Naive thymus-derived CD4-positive, alpha-beta T cell (primary cell): ENCODE measurements at regions not wholly inside any gene's neighbourhood (a gene's known extent, or its start where the extent isn't known, plus 50 kb on each side); places are given as distances from the start of the nearest gene placed in this dataset.

Experiments
- ATAC-seq: fragments of 150-1000 bp; cut with Tn5 transposase; 2 replicates; pipeline ENCODE4 v1.10.0; 2021; ENCODE audit warnings: mild to moderate bottlenecking, moderate library complexity
- CTCF ChIA-PET: fragments of 350-600 bp; sonication (Branson Sonifier 250); formaldehyde crosslinking; loops from one replicate; lab custom pipeline; 2021; ENCODE audit warnings: antibody characterized with exemption; lab: Charles Lee
- POLR2A ChIA-PET: fragments of 350-600 bp; sonication (Branson Sonifier 250); formaldehyde crosslinking; loops from one replicate; lab custom pipeline; 2021; ENCODE audit warnings: antibody characterized with exemption, inconsistent platforms; lab: Charles Lee
- DNase-seq, 9 donors: peaks; one replicate each; pipeline versions ENCODE4 v3.0.0 to v3.0.0-alpha.2; 2020 to 2022; ENCODE audit warnings: mixed read lengths in 1 of 9
- H3K27ac ChIP-seq: one replicate; pipeline ENCODE4 v1.7.0; 2013; ENCODE audit warnings: mild to moderate bottlenecking, low read depth, low read length, moderate library complexity
- H3K27me3 ChIP-seq, 2 donors: one replicate each; pipeline ENCODE4 v1.7.0; 2013; ENCODE audit warnings: low read length in 2 of 2, mild to moderate bottlenecking in 2 of 2, moderate library complexity in 2 of 2; ENCODE audit not compliant: control insufficient read depth in 2 of 2, insufficient read depth in 2 of 2
- H3K36me3 ChIP-seq, 3 experiments: 1 replicate in 2 of 3; 2 replicates in 1 of 3; pipeline ENCODE4 v1.7.0; 2013; ENCODE audit warnings: low read length in 3 of 3, mild to moderate bottlenecking in 3 of 3, moderate library complexity in 1 of 3; ENCODE audit not compliant: insufficient read depth in 3 of 3, control insufficient read depth in 2 of 3
- H3K4me1 ChIP-seq, 2 donors: one replicate each; pipeline ENCODE4 v1.7.0; 2013; ENCODE audit warnings: low read length in 2 of 2, mild to moderate bottlenecking in 2 of 2, moderate library complexity in 1 of 2; ENCODE audit not compliant: control insufficient read depth in 2 of 2, insufficient read depth in 2 of 2
- H3K4me3 ChIP-seq: 2 replicates; pipeline ENCODE4 v1.7.0; 2013; ENCODE audit warnings: mild to moderate bottlenecking, low read length
- H3K9me3 ChIP-seq, 3 experiments: 1 replicate in 2 of 3; 2 replicates in 1 of 3; pipeline ENCODE4 v1.7.0; 2013; ENCODE audit warnings: low read length in 3 of 3; ENCODE audit not compliant: control insufficient read depth in 2 of 3
- H3K27ac Mint-ChIP-seq, 9 donors: one replicate each; pipeline ENCODE4 v1.8.0; 2020 to 2022; ENCODE audit warnings: mixed read lengths in 9 of 9, mild to moderate bottlenecking in 8 of 9, moderate library complexity in 5 of 9, inconsistent platforms in 2 of 9
- H3K27me3 Mint-ChIP-seq, 5 donors: one replicate each; pipeline ENCODE4 v1.8.0; 2021 to 2022; ENCODE audit warnings: mixed read lengths in 5 of 5, mild to moderate bottlenecking in 1 of 5
- H3K36me3 Mint-ChIP-seq, 5 donors: one replicate each; pipeline ENCODE4 v1.8.0; 2020 to 2022; ENCODE audit warnings: mixed read lengths in 5 of 5, mild to moderate bottlenecking in 3 of 5, inconsistent platforms in 1 of 5
- H3K4me1 Mint-ChIP-seq, 7 donors: one replicate each; pipeline ENCODE4 v1.8.0; 2020 to 2022; ENCODE audit warnings: mixed read lengths in 7 of 7, mild to moderate bottlenecking in 3 of 7, inconsistent platforms in 1 of 7
- H3K4me3 Mint-ChIP-seq, 10 donors: one replicate each; pipeline ENCODE4 v1.8.0; 2020 to 2022; ENCODE audit warnings: mild to moderate bottlenecking in 10 of 10, mixed read lengths in 10 of 10, moderate library complexity in 6 of 10, inconsistent platforms in 2 of 10
- H3K9me3 Mint-ChIP-seq, 11 donors: one replicate each; pipeline ENCODE4 v1.8.0; 2020 to 2022; ENCODE audit warnings: mixed read lengths in 11 of 11, mild to moderate bottlenecking in 4 of 11, inconsistent platforms in 1 of 11, moderate library complexity in 1 of 11
- intact Hi-C, 2 donors: fragments of 100-400 bp; cut with micrococcal nuclease; formaldehyde crosslinking; loops; one replicate each; pipeline ENCODE4 v1.15.1; 2023

DNA sequence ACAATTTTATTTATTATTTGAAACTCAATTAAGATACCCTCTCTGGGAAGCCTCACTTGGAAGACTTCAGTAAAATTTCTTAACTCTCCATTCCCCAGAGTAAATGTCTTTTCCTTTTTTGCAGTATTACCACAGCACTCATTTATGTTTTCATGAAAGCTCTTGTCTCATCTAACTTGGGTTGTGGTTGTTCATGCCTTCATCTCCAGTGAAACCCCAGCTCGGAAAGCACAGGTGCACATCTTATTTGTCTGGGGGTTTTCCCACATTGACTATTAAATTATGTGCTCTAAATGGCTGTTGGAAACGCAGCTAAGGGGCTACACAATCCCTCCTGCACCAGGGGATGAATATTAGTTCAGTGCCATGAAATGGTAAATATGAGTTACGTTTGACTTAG is 954.2 kb upstream of the RAG2 start:
- intact Hi-C loops, result no loop called here
- Histone ChIP-seq H3K36me3 (no peaks in the 10 kb centered on the region), H3K9me3 (no peaks in the 10 kb centered on the region), H3K4me3 (no peak overlapping the region), H3K27ac (no peak overlapping the region), H3K27me3 (no peaks in the 10 kb centered on the region), H3K4me1 (no peaks in the 10 kb centered on the region)
- CTCF ChIA-PET, result no interaction called here
- ATAC-seq, result no peak
- POLR2A ChIA-PET, result no interaction called here
- H3K4me1 Mint-ChIP-seq, result no peaks in the 10 kb centered on the region
- no peak overlapping the region for H3K4me3 Mint-ChIP-seq
- no peak for DNase-seq
- H3K9me3 Mint-ChIP-seq, result peaks cover 0 to 10% (median 2%) of the 10 kb centered on the region in 11 donors
- no peak overlapping the region for H3K27ac Mint-ChIP-seq
- no peaks in the 10 kb centered on the region for H3K27me3 Mint-ChIP-seq
- no peaks in the 10 kb centered on the region for H3K36me3 Mint-ChIP-seq

DNA sequence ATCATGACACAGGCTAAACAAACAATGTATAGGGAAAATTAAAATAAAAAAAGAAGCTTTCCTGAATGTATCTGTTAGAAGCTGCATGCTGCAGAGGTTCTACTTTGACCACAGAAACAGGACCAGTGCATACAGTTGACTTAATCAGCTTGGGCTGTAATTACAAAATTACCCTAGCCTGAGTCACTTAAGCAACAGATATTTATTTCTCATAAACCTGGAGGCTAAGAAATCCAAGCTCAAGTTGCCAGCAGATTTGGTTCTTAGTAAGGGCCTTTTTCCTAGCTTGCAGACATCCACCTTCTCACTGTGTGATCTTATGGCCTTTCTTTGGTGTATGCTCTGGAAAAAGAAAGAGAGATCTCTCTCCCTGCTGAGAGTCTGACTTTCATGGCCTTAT is 946.5 kb upstream of the RAG2 start:
- no peaks in the 10 kb centered on the region for H3K36me3 Mint-ChIP-seq
- ChIA-PET POLR2A (no interaction called here), CTCF (no interaction called here)
- intact Hi-C loops, result no loop called here
- no peak overlapping the region for H3K4me3 ChIP-seq
- no peaks in the 10 kb centered on the region for H3K27me3 ChIP-seq
- peaks cover 0 to 27% (median 7%) of the 10 kb centered on the region in 11 donors for H3K9me3 Mint-ChIP-seq
- H3K27ac ChIP-seq, result no peak overlapping the region
- no peaks in the 10 kb centered on the region for H3K4me1 ChIP-seq
- ATAC-seq (no peak), DNase-seq (no peak)
- no peaks in the 10 kb centered on the region for H3K4me1 Mint-ChIP-seq
- H3K27me3 Mint-ChIP-seq, result no peaks in the 10 kb centered on the region
- no peak overlapping the region for H3K27ac Mint-ChIP-seq
- no peaks in the 10 kb centered on the region for H3K9me3 ChIP-seq
- H3K36me3 ChIP-seq, result no peaks in the 10 kb centered on the region
- H3K4me3 Mint-ChIP-seq, result no peak overlapping the region

DNA sequence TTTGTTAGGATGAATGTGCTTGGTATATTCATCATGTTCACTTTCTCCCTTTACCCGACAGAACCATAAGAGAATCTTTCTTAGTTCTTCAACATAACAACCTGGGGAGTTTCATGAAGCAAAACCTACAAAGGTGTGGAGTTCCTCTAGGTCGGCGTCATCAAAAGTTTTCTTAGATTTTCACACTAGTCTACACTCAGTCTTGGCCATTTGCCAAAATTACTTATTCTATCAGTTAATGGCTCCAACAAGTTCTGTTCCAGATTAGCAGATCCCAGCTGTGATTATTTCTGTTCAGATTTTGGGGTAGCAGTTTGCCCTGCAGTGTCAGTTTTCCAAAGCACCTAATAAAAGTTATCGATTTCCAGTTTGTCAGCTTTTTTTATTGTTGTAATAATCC is 935.8 kb upstream of the RAG2 start:
- ATAC-seq, result no peak
- Histone ChIP-seq H3K27ac (no peak overlapping the region), H3K4me1 (no peaks in the 10 kb centered on the region), H3K36me3 (no peaks in the 10 kb centered on the region), H3K9me3 (peaks cover 0 to 7% (median 0%) of the 10 kb centered on the region in 3 experiments), H3K27me3 (no peaks in the 10 kb centered on the region), H3K4me3 (no peak overlapping the region)
- DNase-seq, result no peak
- intact Hi-C loops, result no loop called here
- no peak overlapping the region for H3K4me3 Mint-ChIP-seq
- H3K9me3 Mint-ChIP-seq, result peaks cover 6 to 29% (median 12%) of the 10 kb centered on the region in 11 donors
- H3K36me3 Mint-ChIP-seq, result peaks cover 0 to 5% (median 0%) of the 10 kb centered on the region in 5 donors
- ChIA-PET CTCF (no interaction called here), POLR2A (no interaction called here)
- no peaks in the 10 kb centered on the region for H3K27me3 Mint-ChIP-seq
- no peaks in the 10 kb centered on the region for H3K4me1 Mint-ChIP-seq
- H3K27ac Mint-ChIP-seq, result no peak overlapping the region

DNA sequence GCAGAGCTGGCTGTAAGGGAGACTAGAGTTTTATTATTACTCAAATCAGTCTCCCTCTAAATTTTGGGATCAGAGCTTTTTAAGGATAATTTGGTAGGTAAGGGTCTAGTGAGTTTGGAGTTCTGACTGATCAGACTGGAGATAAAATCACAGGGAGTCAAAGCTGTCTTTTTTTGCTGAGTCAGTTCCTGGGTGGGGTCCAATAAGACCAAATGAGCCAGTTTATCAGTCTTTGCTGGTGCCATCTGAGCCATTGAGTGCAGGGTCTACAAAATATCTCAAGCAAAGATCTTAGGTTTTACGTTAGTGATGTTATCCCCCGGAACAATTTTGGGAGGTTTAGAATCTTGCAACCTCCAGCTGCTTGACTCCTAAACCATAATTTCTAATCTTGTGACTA is 935.1 kb upstream of the RAG2 start:
- Mint-ChIP-seq H3K9me3 (peaks cover 6 to 34% (median 12%) of the 10 kb centered on the region in 11 donors), H3K36me3 (peaks cover 0 to 5% (median 0%) of the 10 kb centered on the region in 5 donors), H3K27me3 (no peaks in the 10 kb centered on the region), H3K27ac (no peak overlapping the region), H3K4me3 (no peak overlapping the region), H3K4me1 (no peaks in the 10 kb centered on the region)
- intact Hi-C loops, result no loop called here
- no peak for DNase-seq
- no peak for ATAC-seq
- Histone ChIP-seq H3K36me3 (no peaks in the 10 kb centered on the region), H3K27me3 (no peaks in the 10 kb centered on the region), H3K4me1 (no peaks in the 10 kb centered on the region), H3K4me3 (no peak overlapping the region), H3K27ac (no peak overlapping the region), H3K9me3 (peaks cover 0 to 8% (median 0%) of the 10 kb centered on the region in 3 experiments)
- ChIA-PET CTCF (no interaction called here), POLR2A (no interaction called here)

DNA sequence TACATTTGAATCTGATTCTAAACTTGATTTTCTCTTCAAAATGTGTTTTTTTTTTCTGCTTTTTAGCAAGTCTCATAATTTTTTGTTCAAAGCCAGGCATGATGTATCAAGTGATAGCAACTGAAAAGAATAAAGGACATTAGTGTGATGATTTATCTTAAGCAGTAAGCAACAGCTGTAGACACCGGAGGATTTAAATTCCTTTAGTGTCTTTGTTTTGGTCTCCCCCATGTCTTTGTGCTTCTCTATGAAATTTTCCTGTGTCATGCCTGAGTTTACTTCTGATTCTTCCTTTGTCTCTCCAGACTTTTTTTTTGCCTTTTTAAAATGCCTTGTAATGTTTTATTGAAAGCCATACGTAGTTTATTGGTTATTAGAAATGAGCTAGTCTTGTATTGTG is 934.2 kb upstream of the RAG2 start:
- H3K4me1 Mint-ChIP-seq, result no peaks in the 10 kb centered on the region
- H3K36me3 Mint-ChIP-seq, result peaks cover 0 to 5% (median 0%) of the 10 kb centered on the region in 5 donors
- peaks cover 0 to 8% (median 0%) of the 10 kb centered on the region in 3 experiments for H3K9me3 ChIP-seq
- no peak for ATAC-seq
- H3K27ac ChIP-seq, result no peak overlapping the region
- ChIA-PET CTCF (no interaction called here), POLR2A (no interaction called here)
- no peak overlapping the region for H3K4me3 Mint-ChIP-seq
- intact Hi-C loops, result no loop called here
- no peak overlapping the region for H3K4me3 ChIP-seq
- no peaks in the 10 kb centered on the region for H3K27me3 ChIP-seq
- H3K27me3 Mint-ChIP-seq, result no peaks in the 10 kb centered on the region
- no peaks in the 10 kb centered on the region for H3K36me3 ChIP-seq
- H3K27ac Mint-ChIP-seq, result no peak overlapping the region
- H3K4me1 ChIP-seq, result no peaks in the 10 kb centered on the region
- no peak for DNase-seq
- peaks cover 6 to 36% (median 12%) of the 10 kb centered on the region in 11 donors for H3K9me3 Mint-ChIP-seq

DNA sequence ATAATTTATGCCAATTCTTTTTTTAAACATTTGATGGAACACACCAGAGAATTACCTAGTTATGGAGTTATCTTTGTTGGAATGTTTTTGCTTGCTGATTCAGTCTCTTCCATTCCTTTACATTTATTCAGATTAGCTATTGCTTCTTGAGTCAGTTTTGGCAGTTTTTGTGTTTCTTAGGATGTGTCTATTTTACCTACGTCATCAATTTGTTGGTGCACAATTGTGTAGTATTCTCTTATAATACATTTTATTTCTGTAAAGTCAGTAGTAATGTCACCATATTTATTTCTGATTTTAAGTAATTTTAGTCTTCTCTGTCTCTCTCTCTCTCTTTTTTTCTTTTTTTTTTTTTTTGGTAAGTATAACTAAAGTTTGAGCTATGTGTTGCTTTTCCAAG is 929.5 kb upstream of the RAG2 start:
- Mint-ChIP-seq H3K27me3 (no peaks in the 10 kb centered on the region), H3K36me3 (peaks cover 0 to 2% (median 0%) of the 10 kb centered on the region in 5 donors), H3K4me3 (no peak overlapping the region), H3K27ac (no peak overlapping the region), H3K4me1 (no peaks in the 10 kb centered on the region), H3K9me3 (peaks cover 7 to 31% (median 16%) of the 10 kb centered on the region in 11 donors)
- CTCF ChIA-PET, result no interaction called here
- Histone ChIP-seq H3K27me3 (no peaks in the 10 kb centered on the region), H3K4me1 (no peaks in the 10 kb centered on the region), H3K36me3 (no peaks in the 10 kb centered on the region), H3K27ac (no peak overlapping the region), H3K4me3 (no peak overlapping the region), H3K9me3 (peaks cover 0 to 8% (median 0%) of the 10 kb centered on the region in 3 experiments)
- DNase-seq, result no peak
- ATAC-seq, result no peak
- POLR2A ChIA-PET, result no interaction called here
- intact Hi-C loops, result no loop called here

DNA sequence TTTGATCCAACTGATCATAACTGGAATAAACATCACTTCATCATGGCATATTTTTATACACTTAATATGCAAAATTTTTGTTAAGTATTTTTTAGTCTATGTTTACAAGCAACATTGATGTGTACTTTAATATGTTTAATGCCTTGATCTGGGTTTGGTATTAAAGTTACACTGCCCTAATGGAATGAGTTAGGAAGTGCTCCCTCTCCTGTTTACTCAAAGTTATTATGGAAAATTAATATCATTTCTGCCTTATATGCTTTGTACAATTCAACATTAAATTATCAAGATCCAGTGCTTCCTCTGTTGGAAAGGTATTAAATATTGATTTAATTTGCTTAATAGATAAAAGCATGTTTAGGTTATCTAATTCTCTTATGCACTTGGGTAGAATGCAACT is 927.3 kb upstream of the RAG2 start:
- Histone ChIP-seq H3K9me3 (peaks cover 0 to 8% (median 0%) of the 10 kb centered on the region in 3 experiments), H3K27ac (no peak overlapping the region), H3K4me3 (no peak overlapping the region), H3K27me3 (no peaks in the 10 kb centered on the region), H3K36me3 (no peaks in the 10 kb centered on the region), H3K4me1 (no peaks in the 10 kb centered on the region)
- ATAC-seq, result no peak
- ChIA-PET POLR2A (no interaction called here), CTCF (no interaction called here)
- no peaks in the 10 kb centered on the region for H3K4me1 Mint-ChIP-seq
- no peak overlapping the region for H3K4me3 Mint-ChIP-seq
- no peak for DNase-seq
- no peaks in the 10 kb centered on the region for H3K27me3 Mint-ChIP-seq
- H3K36me3 Mint-ChIP-seq, result no peaks in the 10 kb centered on the region
- H3K27ac Mint-ChIP-seq, result no peak overlapping the region
- intact Hi-C loops, result no loop called here
- peaks cover 5 to 35% (median 17%) of the 10 kb centered on the region in 11 donors for H3K9me3 Mint-ChIP-seq
